ENCODE measurements at regions not wholly inside any gene's neighbourhood (a gene's known extent, or its start where the extent isn't known, plus 50 kb on each side); places are given as distances from the start of the nearest gene placed in this dataset.

- Histone ChIP-seq H3K27ac (ENCODE audit: extremely low read depth, low read depth, low read length) (no peak overlapping the region), H3K36me3 (ENCODE audit: control insufficient read depth in 2 of 2, insufficient read depth in 1 of 2, low read length in 2 of 2) (no peaks in the 10 kb centered on the region), H3K4me3 (ENCODE audit: low read depth, low read length) (no peak overlapping the region), H3K9me3 (ENCODE audit: control insufficient read depth, insufficient read depth, low read depth, low read length) (no peaks in the 10 kb centered on the region), H3K4me1 (ENCODE audit: control insufficient read depth, insufficient read depth, low read length) (no peaks in the 10 kb centered on the region)
- ChIA-PET CTCF (interaction anchor here (0.7 kb wide), 1 partner anchor 10 kb away, joined by 3 read pairs; no protein-coding TSS in a partner anchor), POLR2A (no interaction called here)
- TF ChIP-seq ZNF600 (tag by site-specific recombination; IDR thresholded peaks at IDR 0.05) (no peak), ZNF148 (tag by site-specific recombination; IDR thresholded peaks at IDR 0.05; ENCODE audit: borderline replicate concordance) (no peak), IKZF3 (tag by site-specific recombination; IDR thresholded peaks at IDR 0.05) (no peak), ZNF239 (tag by site-specific recombination; IDR thresholded peaks at IDR 0.05) (no peak), HOXA7 (CRISPR knock-in tag; IDR thresholded peaks at IDR 0.05; ENCODE audit: borderline replicate concordance) (no peak), TCF7L2 (IDR thresholded peaks at IDR 0.05; ENCODE audit: borderline replicate concordance, low read depth, low read length) (no peak), ZNF48 (tag by site-specific recombination; IDR thresholded peaks at IDR 0.05) (no peak), ZBTB44 (tag by site-specific recombination; IDR thresholded peaks at IDR 0.05) (no peak)
These were observed 349.2 kb upstream of the KLHL1 start for GRCh38 chr13:70457474-70457873.

GRCh38 chr13:70448820-70449219 is 340.6 kb upstream of the KLHL1 start:
- no peaks in the 10 kb centered on the region for H3K36me3 ChIP-seq (ENCODE audit: control insufficient read depth in 2 of 2, insufficient read depth in 1 of 2, low read length in 2 of 2)
- CTCF ChIA-PET: no interaction called here
- no peaks in the 10 kb centered on the region for H3K9me3 ChIP-seq (ENCODE audit: control insufficient read depth, insufficient read depth, low read depth, low read length)
- H3K4me1 ChIP-seq (ENCODE audit: control insufficient read depth, insufficient read depth, low read length): no peaks in the 10 kb centered on the region
- no peak overlapping the region for H3K4me3 ChIP-seq (ENCODE audit: low read depth, low read length)
- no peak overlapping the region for H3K27ac ChIP-seq (ENCODE audit: extremely low read depth, low read depth, low read length)
- POLR2A ChIA-PET: no interaction called here
- no peak for TF ChIP-seq KLF16 (tag by site-specific recombination; IDR thresholded peaks at IDR 0.05)
- no peak for TF ChIP-seq ZNF2 (tag by site-specific recombination; IDR thresholded peaks at IDR 0.05)
- no peak for TF ChIP-seq HIC1 (tag by site-specific recombination; IDR thresholded peaks at IDR 0.05)
- TF ChIP-seq ZNF513 (tag by site-specific recombination; IDR thresholded peaks at IDR 0.05): no peak
- no peak for TF ChIP-seq KLF8 (tag by site-specific recombination; IDR thresholded peaks at IDR 0.05)
- TF ChIP-seq ZNF660 (tag by site-specific recombination; IDR thresholded peaks at IDR 0.05): no peak
- no peak for TF ChIP-seq PRDM2 (tag by site-specific recombination; IDR thresholded peaks at IDR 0.05; ENCODE audit: borderline replicate concordance)
- TF ChIP-seq ZNF311 (tag by site-specific recombination; IDR thresholded peaks at IDR 0.05; ENCODE audit: borderline replicate concordance): no peak
- no peak for TF ChIP-seq ZNF837 (tag by site-specific recombination; IDR thresholded peaks at IDR 0.05)
- no peak for TF ChIP-seq ZNF704 (tag by site-specific recombination; IDR thresholded peaks at IDR 0.05)

All from HEK293 (cell line).